ACHN (cell line): ENCODE measurements at regions not wholly inside any gene's neighbourhood (a gene's known extent, or its start where the extent isn't known, plus 50 kb on each side); places are given as distances from the start of the nearest gene placed in this dataset.
"Not testable (repeated sequence)": the region's sequence is repeated elsewhere in the genome, so short reads cannot be mapped to it uniquely, and the experiment has no call there.

Experiments used
- DNase-seq: peaks from one replicate; pipeline ENCODE4 v3.0.0-alpha.2; 2015
- in situ Hi-C: cut with HindIII; loops from 2 replicates; pipeline ENCODE4 v1.10.0; 2017; ENCODE audit warnings: low sequenced_read_pairs, low pct_ligation_motif_present, low pct_unique_long_range_greater_than_20kb

DNA sequence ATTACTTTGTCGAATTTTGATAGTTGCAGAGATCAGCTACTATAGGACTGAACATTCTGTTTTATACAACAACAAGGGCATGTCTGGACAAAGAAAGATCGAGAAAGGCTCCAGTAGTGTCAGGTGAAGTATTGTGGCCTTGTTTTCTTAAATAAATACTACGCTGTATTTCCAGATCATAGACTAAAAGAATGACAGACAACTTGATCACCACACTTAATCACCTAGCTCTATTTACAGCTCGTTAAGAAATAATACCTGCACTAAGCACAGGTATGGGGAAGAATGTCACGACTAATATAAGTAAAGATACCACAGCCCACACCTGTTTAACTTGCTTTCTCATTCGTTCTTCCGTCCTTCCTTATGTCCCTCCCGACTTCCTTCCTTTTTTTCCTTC, 269.2 kb downstream of the HGF start:
- in situ Hi-C loops: loop anchor here (25.0 kb wide), 2 partner anchors 212 to 462 kb away; no protein-coding TSS in a partner anchor
- no peak for DNase-seq

DNA sequence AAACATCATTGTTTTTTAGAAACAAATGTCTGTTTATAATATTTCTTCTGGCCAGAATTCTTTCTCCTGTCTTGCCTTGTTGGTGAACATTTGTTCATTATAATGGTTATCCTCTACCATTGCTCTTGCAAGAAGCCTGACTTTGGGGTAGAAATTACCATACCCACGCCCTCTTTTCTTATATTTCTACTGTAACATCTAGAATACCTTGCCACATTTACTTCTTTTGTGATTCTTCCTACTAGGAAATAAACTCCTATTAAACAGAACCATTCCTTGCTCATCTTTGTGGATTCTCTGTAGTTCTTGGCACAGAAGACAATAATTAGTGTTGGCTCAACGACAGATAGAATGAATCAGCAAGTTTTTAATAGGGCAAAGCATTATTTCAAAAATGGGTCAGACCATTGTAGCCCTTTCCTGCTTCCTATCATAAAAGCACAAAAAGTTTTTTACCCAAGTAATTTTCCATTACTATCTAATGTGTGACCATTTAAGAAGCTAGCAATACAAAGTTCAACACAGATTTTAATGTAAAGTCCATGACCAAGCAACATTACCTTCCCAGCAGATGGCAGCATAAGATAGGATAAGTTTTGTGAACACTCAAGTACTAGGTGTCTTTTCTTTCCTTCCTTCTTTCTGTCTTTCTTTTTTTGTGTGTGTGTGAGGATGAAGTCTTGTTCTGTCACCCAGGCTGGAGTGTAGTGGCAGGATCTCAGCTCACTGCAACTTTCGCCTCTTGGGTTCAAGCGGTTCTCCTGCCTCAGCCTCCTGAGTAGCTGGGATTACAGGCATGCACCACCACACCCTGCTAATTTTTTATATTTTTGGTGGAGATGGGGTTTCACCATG, 270.4 kb downstream of the HGF start:
- peak; percentile 89 for DNase-seq
- in situ Hi-C loops: loop anchor here (25.0 kb wide), 4 partner anchors 213 to 1113 kb away; no protein-coding TSS in a partner anchor

- in situ Hi-C loops: loop anchor here (25.0 kb wide), 2 partner anchors 514 to 1114 kb away; no protein-coding TSS in a partner anchor
- DNase-seq: no peak
Measured at GRCh38 chr7:81498176-81498575, 271.7 kb downstream of the HGF start.

DNA sequence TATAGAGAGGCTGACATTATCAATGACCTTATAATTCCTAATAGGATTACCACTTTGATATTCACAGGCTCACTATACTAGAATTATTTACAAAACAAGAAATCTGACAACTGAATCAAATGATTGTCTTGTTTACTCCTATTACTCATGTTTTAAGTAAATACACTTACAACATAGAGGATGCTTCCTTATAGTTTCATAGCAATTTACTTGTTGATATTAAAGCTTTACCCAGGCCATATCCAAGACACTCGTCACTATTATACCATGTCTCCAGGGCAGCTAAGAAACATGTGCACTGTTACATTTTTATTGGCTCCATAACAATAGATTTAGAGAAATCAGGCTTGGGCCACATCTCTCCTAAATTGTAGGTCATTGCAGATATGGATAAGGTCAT, 276.9 kb downstream of the HGF start:
- DNase-seq: no peak
- in situ Hi-C loops: loop anchor here (25.0 kb wide), 2 partner anchors 519 to 1119 kb away; no protein-coding TSS in a partner anchor

DNA sequence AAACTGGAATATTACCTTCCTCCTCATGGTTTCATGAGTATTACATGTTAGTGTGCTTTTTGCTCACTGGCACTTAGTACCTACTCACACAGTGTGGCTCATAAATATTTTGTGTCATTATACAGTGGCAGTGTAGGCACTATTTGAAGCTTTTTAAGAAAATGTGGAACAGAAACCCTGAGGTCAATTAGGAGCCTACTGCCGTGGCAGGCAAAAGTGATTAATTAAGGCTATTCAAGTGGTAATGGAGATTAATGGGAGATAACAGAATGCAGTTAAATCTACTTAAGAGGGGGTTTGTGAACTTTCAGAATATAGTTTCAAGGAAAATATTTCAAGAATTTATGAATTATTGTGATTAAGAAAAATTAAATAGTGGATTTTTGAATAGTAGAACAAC, 277.6 kb downstream of the HGF start:
- in situ Hi-C loops: loop anchor here (25.0 kb wide), 2 partner anchors 520 to 1120 kb away; no protein-coding TSS in a partner anchor
- DNase-seq: no peak

- DNase-seq: no peak
- in situ Hi-C loops: loop anchor here (25.0 kb wide), 2 partner anchors 521 to 1121 kb away; no protein-coding TSS in a partner anchor
Measured at GRCh38 chr7:81491573-81491972, 278.3 kb downstream of the HGF start.

DNA sequence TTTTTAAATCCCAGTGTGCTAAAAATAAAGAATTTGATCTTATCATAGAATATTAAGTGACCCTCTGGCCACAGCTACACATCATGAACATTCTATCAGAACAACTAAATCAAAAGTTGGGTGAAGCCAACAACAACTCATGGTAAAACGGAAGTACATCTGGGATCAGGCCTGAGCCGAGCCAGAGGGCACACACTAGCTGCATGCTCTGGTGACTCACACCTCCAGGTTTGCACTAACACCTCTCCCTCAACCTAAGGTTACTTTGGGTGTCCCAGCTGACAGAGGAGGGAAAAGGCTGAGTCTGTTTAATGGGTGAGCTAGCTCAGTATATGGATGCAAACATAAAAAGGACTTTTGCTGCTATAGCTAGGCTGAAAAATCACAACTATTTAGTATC, 281.6 kb downstream of the HGF start:
- DNase-seq: no peak
- in situ Hi-C loops: loop anchor here (25.0 kb wide), 2 partner anchors 524 to 1124 kb away; no protein-coding TSS in a partner anchor

GRCh38 chr7:81487516-81487915, 282.3 kb downstream of the HGF start:
- no peak for DNase-seq
- in situ Hi-C loops: loop anchor here (25.0 kb wide), 2 partner anchors 525 to 1125 kb away; no protein-coding TSS in a partner anchor

GRCh38 chr7:81484261-81484660, 285.6 kb downstream of the HGF start:
- in situ Hi-C loops: loop anchor here (25.0 kb wide), 2 partner anchors 528 to 1128 kb away; no protein-coding TSS in a partner anchor
- DNase-seq: no peak

DNA sequence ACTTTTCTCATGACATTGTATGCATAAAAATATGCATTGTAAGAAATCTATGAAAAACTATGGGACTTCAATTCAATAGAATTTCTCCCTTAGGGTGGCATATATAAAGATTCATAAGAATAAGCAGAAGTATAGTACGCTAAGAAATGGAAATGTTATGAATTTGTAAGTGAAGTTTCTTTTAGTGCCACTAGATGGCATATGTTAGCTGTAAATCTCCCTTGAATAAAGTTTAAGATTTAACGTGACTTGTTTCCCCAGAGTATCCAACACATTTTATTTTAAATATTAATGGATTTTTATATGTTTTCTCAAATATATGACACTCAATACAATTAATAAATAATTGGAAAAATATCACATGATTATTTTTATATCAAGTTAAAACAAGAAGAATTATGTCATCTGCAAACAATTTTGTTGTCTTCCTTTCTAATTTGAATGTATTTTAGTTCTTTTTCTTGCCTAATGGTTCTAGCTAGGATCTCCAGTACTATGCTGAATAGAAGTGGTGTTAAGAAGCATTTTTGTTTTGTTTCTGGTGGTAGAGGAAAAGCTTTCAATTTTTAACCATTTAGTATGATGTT, 287.2 kb downstream of the HGF start:
- peak; percentile 52 for DNase-seq
- in situ Hi-C loops: loop anchor here (25.0 kb wide), 2 partner anchors 530 to 1130 kb away; no protein-coding TSS in a partner anchor

DNA sequence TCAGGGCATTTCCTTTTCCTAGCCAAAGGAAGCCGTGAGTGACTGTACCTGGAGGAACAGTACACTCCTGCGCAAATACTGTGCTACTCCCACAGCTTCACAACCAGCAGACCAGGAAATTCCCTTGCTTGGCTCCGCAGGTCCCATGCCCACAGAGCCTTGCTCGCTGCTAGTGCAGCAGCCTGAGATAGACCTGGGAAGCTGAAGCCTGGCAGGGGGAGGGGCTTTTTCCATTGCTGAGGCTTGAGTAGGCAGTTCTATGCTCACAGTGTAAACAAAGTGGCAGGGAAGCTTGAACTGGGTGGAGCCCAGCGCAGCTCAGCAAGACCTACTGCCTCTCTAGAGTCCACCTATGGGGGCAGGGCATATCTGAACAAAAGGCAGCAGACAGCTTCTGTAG, 291.2 kb downstream of the HGF start:
- no peak for DNase-seq
- in situ Hi-C loops: loop anchor here (25.0 kb wide), 2 partner anchors 534 to 1134 kb away; no protein-coding TSS in a partner anchor

- in situ Hi-C loops: loop anchor here (25.0 kb wide), 2 partner anchors 534 to 1134 kb away; no protein-coding TSS in a partner anchor
- DNase-seq: not testable (repeated sequence)
Measured at GRCh38 chr7:81478201-81478600, 291.6 kb downstream of the HGF start.

GRCh38 chr7:81473236-81473635, 296.6 kb downstream of the HGF start:
- in situ Hi-C loops: loop anchor here (25.0 kb wide), 2 partner anchors 561 to 761 kb away; partner anchors contain the start of gene SEMA3C
- no peak for DNase-seq

DNA sequence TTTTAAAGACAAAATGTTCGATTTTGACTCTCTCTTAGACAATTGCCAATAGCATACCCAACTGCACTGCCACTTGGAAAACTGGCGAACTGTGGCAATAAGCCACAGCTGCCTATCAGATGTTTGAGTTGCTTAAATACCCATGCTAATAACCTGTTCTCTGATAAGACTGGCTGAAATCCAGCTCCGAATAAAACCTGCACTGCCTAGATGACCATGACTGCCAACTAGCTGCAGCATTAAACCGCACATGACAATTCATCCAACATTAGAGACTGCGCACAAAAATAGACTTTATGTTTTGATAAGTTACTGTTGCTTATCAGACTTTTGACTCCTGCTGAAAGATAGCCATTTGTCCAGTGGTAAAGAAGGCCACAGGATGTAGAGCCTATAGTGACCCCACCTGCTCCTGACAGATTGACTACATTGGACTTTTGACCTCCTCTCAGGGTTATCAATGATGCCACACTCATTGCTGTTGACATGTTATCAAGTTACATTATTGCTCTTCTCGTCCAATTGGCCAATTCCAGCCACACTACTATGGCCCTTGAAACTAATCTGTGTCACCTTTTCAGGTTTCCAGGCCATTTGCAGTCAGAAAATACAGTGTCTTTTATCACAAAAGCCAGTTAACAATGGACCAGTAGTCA, 299.0 kb downstream of the HGF start:
- in situ Hi-C loops: loop anchor here (25.0 kb wide), 2 partner anchors 559 to 759 kb away; partner anchors contain the start of gene SEMA3C
- DNase-seq: no peak

DNA sequence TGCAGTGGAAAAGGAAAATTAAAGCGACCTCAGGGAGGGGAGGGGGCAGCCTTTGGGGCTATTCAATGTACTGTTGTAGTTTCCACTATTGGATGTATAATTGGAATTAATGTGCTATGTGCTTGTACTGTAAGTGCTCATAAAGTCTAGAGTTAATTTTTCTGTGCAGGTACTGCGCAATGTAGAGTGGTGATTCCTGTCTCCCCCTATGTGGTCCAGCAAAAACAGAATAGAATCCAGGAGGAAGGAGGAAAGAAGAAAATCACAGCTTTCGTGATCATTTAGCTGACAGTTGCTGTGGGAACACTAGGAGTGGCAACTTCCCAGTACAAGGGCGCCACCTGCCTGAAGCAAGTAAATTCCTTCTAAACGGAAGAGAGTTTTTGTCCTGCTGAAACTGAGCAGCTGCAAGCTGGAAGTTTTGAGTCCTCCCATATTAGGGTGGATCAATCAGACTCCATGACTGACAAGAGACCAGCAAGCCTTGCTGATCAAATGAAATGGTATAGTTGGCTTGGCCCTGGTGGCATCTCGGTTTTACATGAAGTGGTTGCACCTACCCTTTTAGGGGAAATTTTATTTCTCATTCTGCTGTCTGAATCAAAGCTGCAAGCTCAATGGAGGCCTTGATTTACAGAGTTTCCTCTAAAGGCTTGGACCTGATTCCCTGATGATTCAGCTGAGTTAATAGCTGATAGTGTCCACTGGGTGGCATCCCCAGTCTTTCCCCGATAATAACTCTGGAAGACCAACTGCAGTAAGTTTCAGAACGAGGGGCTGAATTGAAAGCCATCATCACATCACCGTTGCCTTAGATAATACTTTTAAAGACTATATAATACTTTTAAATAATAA, 299.8 kb downstream of the HGF start:
- in situ Hi-C loops: loop anchor here (25.0 kb wide), 2 partner anchors 558 to 758 kb away; partner anchors contain the start of gene SEMA3C
- DNase-seq: peak; percentile 87

GRCh38 chr7:81469153-81469868, 300.5 kb downstream of the HGF start:
- DNase-seq: no peak
- in situ Hi-C loops: loop anchor here (25.0 kb wide), 2 partner anchors 557 to 757 kb away; partner anchors contain the start of gene SEMA3C

- in situ Hi-C loops: loop anchor here (25.0 kb wide), 2 partner anchors 556 to 756 kb away; partner anchors contain the start of gene SEMA3C
- DNase-seq: no peak
Measured at GRCh38 chr7:81468526-81468925, 301.3 kb downstream of the HGF start.
